HG03460 (cell line): ENCODE measurements at regions not wholly inside any gene's neighbourhood (a gene's known extent, or its start where the extent isn't known, plus 50 kb on each side); places are given as distances from the start of the nearest gene placed in this dataset.

Source experiments
- ATAC-seq: cut with Tn5 transposase; IDR thresholded peaks from one replicate; pipeline ENCODE4 v1.9.1; 2021; ENCODE audit not compliant: unreplicated experiment

DNA sequence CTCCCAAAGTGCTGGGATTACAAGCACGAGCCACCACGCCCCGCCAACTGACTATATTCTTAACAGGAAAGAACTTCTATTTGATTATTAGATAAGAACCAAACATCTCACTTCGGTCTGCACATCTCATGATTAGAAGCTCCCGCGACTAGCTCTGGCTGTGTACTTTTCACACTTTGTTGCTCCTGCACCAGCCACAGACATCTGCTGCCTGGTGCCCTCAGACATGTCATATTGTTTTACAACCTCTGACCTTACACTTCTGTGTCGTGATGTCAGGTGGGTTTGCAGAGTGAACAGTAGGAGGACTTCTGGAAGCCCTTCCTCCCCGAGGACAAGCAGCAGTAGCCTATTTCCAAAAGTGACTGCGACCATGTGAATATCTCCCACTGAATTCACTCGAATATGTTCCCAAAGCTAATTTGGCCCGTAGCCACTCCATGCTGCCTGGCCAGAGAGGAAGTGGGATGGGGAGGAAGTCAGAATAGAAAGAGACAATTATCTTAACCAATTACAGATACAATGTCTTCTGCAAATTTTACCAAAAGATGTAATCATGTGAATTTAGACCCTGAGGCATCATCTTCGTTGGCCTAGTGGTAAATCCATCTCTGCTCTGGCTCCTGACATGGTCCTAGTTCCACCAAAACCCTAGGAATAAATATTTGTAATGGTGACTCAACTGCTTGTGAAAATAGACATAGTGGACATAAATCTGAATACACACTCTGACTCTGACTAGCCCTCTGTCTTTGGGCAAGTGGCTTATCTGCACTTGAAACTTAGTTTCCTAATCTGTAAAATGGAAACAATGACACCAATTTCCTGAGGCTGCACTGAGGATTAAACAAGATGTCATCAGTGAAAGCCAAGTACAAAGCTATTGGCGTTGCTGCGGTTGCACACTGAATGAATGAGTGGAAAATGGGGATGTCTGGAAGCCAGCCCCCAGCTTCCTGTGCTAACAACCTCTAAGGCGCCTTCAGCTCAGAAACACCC is 406.1 kb downstream of the LRATD1 start:
- ATAC-seq = no peak

DNA sequence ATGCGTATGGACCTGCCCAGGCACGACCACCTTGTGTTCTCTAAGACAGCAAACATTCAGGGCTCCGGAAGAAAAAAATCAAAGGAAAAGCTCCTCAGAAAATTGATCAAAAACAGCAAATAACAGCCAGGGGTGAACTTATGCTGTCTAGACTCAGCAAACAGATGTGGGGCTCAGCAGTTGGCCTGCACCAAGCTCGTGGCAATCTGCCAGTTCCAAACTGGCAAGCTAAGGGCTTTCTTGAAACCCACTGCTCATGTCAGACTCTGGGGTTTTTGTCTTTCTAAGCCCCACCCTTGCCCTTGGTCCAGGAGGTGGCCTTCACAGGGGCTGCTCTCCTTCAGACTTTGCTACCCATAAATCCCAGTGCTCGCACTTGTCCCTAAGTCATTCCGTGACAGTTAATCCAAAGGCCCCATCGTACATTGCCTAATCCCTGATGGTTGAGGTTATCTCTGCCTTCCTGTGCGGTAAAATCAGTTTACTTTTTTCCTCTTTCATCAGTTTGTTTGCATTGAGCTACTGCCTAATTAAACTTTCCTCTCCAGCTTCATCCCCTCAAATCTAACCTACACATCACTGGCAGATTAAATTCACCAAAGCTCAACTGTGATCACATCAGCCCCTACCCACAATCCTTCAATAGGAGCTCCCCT is 408.0 kb downstream of the LRATD1 start:
- ATAC-seq = no peak

DNA sequence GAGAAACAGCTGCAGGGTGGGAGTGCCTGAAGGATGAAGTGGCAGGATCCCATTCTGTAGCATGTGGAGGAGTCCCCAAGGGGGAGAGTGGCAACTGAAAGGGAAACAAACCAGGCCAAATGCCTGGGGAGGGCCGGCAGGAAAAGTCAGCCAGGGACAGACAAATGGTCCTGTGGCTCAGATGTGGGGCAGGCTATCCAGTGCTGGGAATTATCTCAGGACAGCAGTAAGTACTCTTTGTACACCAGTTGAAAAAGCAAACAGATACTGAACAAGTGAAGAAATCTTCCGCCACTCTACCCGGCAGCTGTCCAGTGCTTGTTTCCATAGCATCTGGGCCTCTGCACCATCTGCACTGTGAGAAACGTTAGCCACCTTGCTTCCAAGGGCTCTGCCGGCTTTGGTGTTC is 408.9 kb downstream of the LRATD1 start:
- no peak for ATAC-seq

DNA sequence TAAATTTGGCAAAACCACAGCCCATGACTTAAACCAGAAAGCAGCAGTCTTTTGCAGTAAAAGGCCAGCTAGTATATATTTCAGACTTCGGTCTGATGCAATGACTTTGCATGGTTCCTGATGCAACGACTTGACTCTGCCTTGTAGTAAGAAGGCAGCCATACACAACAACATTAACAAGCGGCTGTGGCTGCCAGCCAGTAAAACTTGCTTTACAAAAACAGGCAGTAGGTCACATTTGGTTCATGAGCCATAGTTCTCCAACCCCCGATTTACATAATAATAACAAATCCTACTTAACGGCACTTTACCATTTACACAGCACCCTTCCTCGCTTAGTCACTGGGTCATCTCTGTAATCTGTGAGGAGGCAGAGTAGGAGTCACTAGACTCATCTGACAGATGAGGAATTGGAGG is 410.3 kb downstream of the LRATD1 start:
- ATAC-seq = no peak

DNA sequence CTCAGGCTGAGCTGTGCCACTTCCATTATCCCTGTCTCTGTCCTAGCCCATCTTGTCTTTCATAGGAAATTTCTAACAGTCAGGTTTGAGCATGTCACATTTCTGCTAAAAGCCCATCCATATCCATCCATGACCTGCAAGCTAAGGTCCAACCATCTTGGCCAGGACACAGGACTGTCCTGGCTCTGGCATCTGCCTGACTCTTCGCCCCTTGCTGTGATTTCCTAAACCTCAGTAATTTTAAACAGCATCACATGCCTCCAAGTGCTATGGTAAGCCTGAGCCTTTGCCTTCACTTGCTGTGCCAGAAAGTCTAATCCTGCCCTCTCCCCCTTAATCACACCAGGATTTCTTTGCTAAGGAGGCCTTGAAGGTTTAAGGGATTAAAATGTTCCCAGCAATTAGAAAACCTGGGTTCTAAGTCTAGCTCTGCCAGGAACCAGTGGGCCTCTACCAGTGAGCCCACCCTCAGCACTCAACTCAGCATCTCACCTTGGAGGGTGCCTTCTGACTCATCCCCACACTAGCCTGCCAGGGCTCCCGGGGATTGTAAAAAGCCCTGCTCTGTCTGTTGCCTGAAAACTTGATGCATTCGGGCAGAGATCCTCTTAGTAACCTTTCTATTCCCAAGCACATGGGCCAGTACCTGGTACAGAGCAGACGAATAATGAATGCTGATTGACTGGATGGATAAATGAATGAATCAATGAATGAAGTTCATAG is 411.0 kb downstream of the LRATD1 start:
- ATAC-seq = no peak

DNA sequence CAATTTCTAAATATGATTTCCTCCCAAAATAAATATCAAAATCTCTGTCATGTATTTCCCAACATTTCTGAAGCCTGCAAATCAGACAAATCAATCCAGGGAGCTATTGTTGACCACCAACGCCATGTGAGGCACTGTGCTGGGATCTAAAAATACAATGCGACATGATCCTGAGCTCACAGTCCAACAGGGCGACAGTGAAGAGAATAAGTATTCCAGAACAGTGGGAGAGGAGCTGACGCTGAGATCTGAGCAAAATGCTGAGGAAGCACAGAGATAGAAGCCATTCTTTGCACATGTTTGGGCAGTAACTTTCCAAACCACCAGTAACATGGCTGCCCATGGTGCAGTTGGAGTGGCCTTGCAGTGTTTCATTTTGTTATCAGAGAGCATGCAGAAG is 412.5 kb downstream of the LRATD1 start:
- ATAC-seq = no peak

DNA sequence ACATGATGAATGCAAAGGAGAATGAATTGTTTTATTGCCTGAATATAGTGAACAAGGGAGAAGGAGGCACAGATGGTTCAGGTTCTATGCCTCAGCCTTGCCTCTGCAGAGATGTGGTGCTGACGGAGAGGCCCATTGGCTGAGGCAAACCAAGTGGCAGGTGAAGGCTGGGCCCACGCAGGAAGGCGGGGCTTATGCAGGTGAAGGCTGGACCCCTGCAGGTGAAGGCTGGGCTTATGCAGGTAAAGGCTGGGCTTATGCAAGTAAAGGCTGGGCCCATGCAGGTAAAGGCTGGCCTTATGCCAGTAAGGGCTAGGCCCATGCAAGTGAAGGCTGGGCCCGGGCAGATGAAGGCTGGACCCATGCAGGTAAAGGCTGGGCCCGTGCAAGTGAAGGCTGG is 414.7 kb downstream of the LRATD1 start:
- no peak for ATAC-seq

DNA sequence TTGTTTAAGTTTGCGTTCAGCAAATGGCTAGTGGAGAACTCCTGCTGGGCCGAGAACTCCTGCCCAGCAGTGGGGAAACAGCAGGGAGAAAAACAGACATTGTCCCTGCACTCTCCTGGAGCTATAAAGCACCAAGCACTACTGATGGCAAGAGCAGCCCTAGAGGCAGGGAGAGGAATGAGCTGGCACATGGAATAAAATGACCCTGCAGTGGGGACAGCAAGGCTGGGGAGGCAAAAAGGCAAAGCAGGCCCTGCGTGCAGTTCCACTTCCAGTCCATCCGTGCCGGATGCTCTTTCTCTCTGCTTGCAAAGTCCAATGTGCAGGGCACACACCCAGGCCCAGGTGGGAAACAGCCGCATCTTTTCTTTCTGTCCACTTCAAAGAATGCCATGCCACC is 415.5 kb downstream of the LRATD1 start:
- no peak for ATAC-seq

DNA sequence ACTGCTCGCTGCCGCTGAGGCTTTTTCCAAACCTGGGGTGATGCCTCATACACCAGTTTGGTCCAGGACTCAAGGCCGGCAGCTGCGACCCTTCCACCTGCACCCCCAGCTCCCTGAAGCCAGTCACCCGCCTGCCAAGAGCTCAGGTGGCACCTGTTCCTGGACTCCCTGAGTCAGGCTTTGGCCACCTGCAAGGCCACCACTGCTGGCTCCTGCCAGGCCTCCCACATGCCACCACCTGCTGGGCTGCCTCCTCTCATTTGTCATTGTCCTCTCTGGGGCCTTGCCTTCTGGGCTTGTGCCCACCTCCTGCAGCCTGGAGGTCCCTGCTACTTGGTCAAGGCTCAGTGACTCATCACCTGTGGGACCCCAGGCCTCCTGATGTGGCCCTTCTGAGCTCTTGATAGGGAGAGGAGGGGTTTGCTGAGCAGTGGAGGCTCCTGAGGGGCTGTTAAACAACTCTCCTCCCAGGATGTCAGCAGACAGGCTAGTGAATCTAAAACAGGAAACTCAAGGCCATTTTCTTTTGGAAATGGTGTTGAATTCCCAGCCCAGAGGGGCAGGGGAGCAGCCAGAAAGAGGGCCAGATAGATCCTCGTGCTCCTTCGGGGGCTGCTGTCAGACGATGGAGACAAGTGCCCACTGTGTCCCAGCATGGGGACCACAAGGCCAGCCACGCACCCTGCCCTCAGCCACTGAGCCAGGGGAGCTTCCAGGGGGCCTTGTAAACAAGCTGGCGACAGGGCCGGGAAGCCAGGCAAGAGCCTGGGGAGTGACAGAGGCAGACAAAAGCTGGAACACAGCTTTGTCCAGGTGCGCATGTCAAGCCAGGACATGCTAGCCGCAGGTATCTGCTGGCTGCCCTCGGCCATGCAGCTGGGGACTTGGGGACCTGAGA is 416.8 kb downstream of the LRATD1 start:
- no peak for ATAC-seq

DNA sequence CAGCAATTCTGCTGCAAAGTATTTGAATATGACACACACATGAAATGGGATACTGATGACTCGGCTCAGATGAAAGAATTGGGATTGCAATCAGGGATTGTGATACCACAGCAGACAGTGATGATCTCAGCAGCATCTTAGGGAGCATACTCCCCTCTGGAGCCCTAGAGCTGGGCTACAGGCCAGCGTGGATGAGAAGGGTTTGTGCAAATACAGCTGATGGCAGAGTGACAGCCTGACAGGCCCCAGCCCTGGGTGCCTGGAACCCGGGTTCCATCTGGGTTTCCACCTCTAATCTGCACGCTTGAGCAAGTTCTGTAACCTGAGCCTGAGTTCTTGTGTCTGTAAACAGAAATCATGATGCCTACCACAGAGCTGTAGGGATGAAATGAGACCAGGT is 418.0 kb downstream of the LRATD1 start:
- ATAC-seq = no peak

DNA sequence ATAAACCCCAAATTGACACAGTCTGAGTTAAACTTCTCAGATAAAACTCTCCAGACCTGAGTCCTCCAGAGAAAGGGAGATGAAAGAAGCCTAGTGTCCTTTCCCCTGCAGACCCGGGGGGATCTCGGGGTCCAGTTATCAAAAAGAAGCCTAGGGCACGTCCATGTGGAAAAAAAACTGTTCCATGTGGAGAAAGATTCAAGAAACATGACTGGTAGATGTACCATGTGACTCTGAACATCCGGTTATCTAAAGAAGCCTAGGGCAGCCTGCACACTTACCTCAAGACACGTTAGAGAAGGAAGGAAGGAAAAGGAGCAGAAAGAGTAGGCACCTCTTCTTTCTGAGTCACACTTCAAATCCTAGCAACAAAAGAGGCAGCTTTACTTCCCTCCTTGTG is 421.0 kb downstream of the LRATD1 start:
- ATAC-seq = no peak

DNA sequence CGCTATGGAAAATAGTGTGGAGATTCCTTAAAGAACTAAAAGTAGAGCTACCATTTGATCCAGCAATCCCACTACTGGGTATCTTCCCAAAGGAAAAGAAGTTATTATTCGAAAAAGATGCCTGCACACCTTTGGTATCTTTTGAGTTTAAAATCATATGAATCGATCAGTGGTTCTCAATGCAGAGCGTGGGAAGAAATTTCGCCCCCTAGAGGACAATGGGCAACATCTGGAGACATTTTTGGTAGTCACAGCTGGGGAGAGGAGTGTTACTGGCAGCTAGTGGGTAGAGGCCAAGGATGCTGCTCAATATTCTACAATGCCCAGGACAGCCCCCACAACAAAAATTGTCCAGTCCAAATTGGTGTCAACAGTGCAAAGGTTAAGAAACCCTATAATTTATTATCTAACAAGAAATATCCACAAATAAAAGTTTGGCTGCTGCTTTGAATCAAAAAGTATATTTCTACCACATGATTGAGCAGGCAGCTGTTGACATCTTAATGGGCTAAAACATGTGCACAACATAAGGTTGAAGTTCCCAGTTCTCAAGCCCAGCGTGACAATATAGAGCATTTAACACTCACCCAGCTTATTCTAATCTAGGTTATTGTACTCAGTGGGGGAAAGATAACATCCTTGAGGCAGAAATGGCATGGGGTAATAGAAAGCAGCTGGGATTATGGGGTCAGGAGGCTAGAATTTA is 425.7 kb downstream of the LRATD1 start:
- no peak for ATAC-seq

DNA sequence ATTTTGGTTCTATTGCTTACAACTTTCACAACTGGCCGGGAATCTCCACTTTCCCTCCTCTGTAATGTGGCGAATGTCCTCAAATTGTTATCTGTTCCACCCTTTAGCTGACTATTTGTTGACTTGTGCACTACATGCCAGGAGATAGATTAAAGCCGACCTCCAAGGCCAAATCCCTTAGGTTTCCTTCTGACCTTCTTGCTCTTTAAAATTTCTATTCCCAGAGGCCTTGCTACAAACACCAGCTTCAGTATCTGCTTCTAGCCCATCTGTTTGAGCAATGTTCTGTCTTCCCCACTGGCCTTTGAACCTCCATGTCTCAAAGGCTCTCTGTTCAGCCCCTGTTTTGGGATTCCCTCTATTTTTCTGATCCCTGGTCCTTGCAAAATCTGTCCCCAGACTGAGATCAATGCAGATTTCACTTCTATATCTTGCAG is 426.2 kb downstream of the LRATD1 start:
- ATAC-seq = no peak

DNA sequence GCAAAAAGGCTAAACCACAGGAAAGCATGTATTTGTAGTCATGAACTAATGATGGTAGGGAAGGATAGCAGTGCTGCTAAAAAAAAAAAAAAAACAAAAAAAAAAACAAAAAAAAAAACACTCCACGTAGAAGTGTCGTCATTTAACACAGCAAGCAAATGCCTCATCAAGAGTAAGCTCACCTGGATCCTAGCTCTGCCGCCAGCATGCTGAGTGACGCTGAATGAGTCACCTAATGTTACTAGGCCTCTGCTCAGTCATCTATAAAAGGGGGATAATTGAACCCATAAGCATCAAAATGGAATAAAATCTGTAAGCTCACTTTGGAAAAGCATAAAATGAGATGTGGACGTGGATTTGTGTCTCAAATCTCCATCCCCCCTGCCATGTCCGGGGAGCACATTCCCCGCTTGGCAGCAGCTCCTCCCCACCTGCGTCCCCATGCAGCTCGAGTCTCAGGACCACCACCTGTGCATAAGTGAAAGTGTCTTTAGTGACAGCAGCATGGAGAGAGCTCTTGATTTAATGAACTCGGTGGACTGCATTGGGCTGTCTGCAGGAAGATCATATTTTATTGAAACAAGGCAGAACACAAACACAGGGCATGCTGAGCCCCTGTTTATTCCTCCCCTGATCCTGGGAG is 427.5 kb downstream of the LRATD1 start:
- no peak for ATAC-seq

DNA sequence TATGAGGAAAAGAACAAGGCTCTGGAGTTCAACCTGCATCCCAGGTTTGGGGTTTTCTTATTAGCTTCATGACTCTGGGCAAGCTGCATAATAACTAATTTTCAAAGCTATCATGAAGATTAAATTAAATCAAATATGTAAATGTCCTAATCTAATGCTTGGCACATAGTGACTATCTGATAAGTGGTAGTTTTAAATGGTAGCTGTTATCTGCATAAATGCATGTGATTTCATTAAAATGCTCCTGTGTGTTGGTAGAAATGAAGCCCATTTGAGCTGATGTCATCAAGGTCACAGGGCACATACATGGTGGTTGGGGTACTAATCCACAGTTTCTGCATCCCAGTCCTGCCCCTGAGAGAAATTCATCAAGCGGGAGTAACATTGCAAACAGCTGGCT is 428.8 kb downstream of the LRATD1 start:
- ATAC-seq = no peak

DNA sequence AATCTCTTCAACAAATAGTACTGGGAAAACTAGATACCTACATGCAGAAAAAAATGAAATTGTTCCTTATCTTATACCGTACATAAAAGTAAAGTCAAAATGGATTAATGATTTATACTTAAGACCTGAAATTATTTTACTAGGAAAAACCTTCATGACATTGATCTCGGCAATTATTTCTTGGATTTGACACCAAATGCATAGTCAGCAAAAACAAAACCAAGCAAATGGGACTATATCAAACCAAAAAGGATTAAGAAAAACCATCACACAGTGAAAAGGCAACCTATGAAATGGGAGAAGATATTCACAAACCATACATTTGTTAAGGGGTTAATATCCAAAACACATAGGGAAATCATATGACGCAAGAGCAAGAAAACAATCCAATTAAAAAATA is 433.6 kb downstream of the LRATD1 start:
- no peak for ATAC-seq

DNA sequence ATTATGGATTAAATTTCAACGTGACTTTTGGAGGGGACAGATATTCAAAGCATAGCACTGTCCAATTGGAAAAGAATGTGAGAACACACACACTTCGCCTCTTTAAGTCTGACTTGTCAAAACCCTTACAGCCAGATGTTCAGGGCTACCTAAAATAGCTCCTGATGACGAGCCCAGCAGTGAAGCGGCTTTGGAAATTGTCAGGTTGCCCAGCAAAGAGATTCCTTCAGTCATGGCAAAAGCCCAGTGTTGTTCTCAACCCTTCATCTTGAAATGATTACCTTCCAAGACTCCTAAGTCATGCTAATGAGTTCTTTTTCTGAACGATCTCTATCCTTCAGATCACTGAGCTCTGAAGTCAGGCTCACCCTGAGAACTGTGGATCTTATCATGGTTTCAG is 436.6 kb downstream of the LRATD1 start:
- ATAC-seq = no peak

DNA sequence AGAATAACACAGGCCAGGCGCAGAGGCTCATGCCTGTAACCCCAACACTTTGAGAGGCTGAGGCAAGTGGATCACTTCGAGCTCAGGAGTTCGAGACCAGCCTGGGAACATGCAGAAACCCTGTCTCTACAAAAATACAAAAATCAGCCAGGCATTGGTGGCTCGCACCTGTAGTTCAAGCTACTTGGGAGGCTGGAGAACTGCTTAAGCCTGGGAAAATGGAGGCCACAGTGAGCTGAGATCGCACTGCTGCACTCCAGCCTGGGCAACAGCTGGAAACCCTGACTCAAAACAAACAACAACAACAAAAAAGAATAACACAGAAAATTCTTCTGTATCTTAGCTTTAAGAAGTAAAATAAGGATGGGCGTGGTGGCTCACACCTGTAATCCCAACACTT is 440.3 kb downstream of the LRATD1 start:
- ATAC-seq = no peak

DNA sequence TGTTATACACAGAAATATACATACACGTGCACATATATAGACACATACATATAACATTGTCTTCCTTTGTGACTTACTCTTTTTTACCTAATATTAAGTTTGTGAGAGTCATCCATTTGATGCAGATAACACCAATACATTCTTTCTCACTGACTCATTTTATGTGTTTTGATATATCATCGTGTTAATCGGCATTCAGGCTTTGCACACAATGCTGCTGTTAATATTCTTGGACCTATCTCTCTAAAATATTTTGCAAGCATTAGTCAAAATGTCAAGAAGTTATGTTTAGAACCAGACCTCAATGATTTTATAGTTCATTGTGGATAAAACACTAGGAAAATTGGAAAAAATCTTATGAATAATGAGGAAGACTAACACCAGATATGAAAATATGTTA is 441.1 kb downstream of the LRATD1 start:
- ATAC-seq = no peak

DNA sequence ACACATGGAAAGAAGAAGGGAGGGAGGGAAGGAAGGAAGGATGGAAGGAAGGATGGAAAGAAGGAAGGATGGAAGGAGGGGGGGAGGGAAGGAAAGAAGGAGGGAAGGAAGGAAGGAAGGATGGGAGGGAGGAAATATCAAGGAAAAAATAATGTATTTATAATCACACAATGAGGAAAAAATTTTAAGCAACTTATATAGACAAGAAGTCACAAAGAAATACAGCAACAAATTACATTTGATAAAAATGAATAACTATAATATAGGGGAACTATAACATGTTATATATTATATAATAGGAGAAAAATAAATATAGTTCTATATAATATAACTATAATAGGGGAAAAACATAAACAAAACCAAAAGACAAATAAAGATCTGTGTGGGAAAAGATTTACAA is 441.8 kb downstream of the LRATD1 start:
- no peak for ATAC-seq
